ENCODE measurements at regions not wholly inside any gene's neighbourhood (a gene's known extent, or its start where the extent isn't known, plus 50 kb on each side); places are given as distances from the start of the nearest gene placed in this dataset.
"Not testable (repeated sequence)": the region's sequence is repeated elsewhere in the genome, so short reads cannot be mapped to it uniquely, and the experiment has no call there.

DNA sequence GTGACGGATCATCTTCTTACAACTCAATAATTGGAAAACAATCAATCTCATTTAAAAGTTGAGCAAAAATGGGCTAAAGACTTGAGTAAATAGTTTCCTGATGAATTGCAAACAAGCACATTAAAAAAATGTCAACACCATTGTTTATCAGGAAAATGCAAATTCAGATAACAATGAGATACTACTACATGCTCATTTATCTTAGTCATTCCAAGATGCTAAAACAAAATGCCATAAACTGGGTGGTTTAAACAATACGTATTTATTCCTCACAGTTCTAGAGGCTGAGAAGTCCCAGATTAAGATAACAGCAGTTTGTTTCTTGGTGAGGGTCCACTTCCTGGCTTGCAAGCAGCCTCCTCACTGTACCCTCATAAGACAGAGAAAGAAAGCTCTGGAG, 359.6 kb downstream of the NR4A2 start:
- Histone ChIP-seq H3K4me1 (no peaks in the 10 kb centered on the region), H3K27me3 (no peaks in the 10 kb centered on the region), H3K27ac (no peak overlapping the region), H3K36me3 (no peaks in the 10 kb centered on the region), H3K9me3 (no peaks in the 10 kb centered on the region), H3K4me3 (no peak overlapping the region)
- intact Hi-C loops (cut with DNase I; ENCODE audit: low total_unique reads): no loop called here
- no peak for DNase-seq
- in situ Hi-C loops (cut with MboI; ENCODE audit: low pct_ligation_motif_present in 1 of 4, low pct_unique_long_range_greater_than_20kb in 1 of 4, low sequenced_read_pairs in 3 of 4): no loop called here
- 52 to 85% methylated on average over 2 of the region's 2 CpGs for WGBS, 2 donors (ENCODE audit: low coverage in 1 of 2)
- TF ChIP-seq POLR2AphosphoS5 (IDR thresholded peaks at IDR 0.05): no peak
- TF ChIP-seq, protein P1, sequence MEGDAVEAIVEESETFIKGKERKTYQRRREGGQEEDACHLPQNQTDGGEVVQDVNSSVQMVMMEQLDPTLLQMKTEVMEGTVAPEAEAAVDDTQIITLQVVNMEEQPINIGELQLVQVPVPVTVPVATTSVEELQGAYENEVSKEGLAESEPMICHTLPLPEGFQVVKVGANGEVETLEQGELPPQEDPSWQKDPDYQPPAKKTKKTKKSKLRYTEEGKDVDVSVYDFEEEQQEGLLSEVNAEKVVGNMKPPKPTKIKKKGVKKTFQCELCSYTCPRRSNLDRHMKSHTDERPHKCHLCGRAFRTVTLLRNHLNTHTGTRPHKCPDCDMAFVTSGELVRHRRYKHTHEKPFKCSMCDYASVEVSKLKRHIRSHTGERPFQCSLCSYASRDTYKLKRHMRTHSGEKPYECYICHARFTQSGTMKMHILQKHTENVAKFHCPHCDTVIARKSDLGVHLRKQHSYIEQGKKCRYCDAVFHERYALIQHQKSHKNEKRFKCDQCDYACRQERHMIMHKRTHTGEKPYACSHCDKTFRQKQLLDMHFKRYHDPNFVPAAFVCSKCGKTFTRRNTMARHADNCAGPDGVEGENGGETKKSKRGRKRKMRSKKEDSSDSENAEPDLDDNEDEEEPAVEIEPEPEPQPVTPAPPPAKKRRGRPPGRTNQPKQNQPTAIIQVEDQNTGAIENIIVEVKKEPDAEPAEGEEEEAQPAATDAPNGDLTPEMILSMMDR (IDR thresholded peaks at IDR 0.05): no peak
- TF ChIP-seq POLR2A (IDR thresholded peaks at IDR 0.05): no peak
- no peak for TF ChIP-seq EP300 (IDR thresholded peaks at IDR 0.05; ENCODE audit: low read depth)

DNA sequence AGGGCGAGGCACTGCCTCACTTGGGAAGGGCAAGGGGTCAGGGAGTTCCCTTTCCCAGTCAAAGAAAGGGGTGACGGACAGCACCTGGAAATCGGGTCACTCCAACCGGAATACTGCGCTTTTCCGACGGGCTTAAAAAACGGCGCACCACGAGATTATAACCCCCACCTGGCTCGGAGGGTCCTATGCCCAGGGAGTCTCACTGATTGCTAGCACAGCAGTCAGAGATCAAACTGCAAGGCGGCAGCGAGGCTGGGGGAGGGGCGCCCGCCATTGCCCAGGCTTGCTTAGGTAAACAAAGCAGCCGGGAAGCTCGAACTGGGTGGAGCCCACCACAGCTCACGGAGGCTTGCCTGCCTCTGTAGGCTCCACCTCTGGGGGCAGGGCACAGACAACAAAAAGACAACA, 366.5 kb downstream of the NR4A2 start:
- H3K36me3 ChIP-seq; H3K9me3 ChIP-seq; H3K27me3 ChIP-seq; H3K4me1 ChIP-seq; H3K27ac ChIP-seq; DNase-seq; H3K4me3 ChIP-seq; intact Hi-C loops (cut with DNase I; ENCODE audit: low total_unique reads); in situ Hi-C loops (cut with MboI; ENCODE audit: low pct_ligation_motif_present in 1 of 4, low pct_unique_long_range_greater_than_20kb in 1 of 4, low sequenced_read_pairs in 3 of 4): not testable (repeated sequence)
- 80% methylated on average over 18 of the region's 18 CpGs; no CpG with 5 or more reads in 1 of the 2 donors for WGBS, 2 donors (ENCODE audit: low coverage in 1 of 2)

DNA sequence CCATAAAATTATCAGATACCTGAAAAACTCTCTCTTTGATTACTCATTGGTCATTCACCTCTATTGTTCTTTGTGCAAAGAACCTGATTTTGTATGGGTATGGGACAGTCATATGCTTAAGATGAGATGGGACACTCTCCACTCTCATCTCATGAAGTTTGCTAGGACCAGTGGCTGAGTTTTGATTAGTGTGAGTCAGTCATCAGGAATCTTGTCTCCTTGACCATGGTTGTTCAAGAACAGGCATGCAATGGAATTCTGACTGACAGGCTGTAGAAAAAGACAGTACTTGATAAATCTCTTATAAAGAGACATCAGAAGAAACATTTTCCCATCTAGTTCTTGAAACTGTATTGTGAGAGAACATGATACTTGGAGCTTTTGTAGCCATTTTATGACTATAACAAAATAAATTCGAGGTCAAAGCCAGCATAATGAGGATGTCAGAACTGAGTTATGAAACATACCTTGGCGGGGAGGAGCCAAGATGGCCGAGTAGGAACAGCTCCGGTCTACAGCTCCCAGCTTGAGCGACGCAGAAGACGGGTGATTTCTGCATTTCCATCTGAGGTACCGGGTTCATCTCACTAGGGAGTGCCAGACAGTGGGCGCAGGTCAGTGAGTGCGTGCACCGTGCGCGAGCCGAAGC, 367.0 kb downstream of the NR4A2 start:
- intact Hi-C loops (cut with DNase I; ENCODE audit: low total_unique reads) (no loop called here), in situ Hi-C loops (cut with MboI; ENCODE audit: low pct_ligation_motif_present in 1 of 4, low pct_unique_long_range_greater_than_20kb in 1 of 4, low sequenced_read_pairs in 3 of 4) (no loop called here)
- Histone ChIP-seq H3K4me1 (no peaks in the 10 kb centered on the region), H3K27ac (no peak overlapping the region), H3K4me3 (no peak overlapping the region), H3K9me3 (no peaks in the 10 kb centered on the region), H3K36me3 (no peaks in the 10 kb centered on the region), H3K27me3 (no peaks in the 10 kb centered on the region)
- no peak for DNase-seq
- TF ChIP-seq POLR2A (IDR thresholded peaks at IDR 0.05): no peak
- TF ChIP-seq POLR2AphosphoS5 (IDR thresholded peaks at IDR 0.05): no peak
- no peak for TF ChIP-seq EP300 (IDR thresholded peaks at IDR 0.05; ENCODE audit: low read depth)
- TF ChIP-seq, protein P1 (IDR thresholded peaks at IDR 0.05): no peak
- 50 to 90% methylated on average over 1 to 14 of the region's 14 CpGs for WGBS, 2 donors (ENCODE audit: low coverage in 1 of 2)

DNA sequence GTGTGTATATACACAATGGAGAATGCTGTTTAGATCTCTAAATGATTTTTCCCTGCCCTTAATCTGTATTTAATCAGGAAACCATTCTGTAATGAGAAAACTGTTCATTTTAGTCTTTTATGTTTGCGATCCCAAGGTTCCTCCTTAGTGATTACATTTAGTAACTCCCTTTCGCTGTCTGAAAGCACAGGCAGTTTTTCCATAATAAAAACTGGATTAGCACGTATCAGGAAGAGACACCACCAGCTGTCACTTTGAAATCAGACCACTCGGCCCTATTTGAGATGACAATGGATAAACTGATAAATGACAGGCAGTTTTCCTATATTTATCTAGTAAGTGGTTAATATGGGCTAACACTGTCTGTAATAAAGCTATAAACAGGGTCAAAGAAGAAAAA, 370.9 kb downstream of the NR4A2 start:
- Histone ChIP-seq H3K4me3 (no peak overlapping the region), H3K4me1 (peaks cover 0 to 4% (median 0%) of the 10 kb centered on the region in 4 donors), H3K27me3 (no peaks in the 10 kb centered on the region), H3K27ac (no peak overlapping the region), H3K36me3 (no peaks in the 10 kb centered on the region), H3K9me3 (peaks cover 0 to 6% of the 10 kb centered on the region in 2 donors)
- in situ Hi-C loops (cut with MboI; ENCODE audit: low pct_ligation_motif_present in 1 of 4, low pct_unique_long_range_greater_than_20kb in 1 of 4, low sequenced_read_pairs in 3 of 4) (no loop called here), intact Hi-C loops (cut with DNase I; ENCODE audit: low total_unique reads) (no loop called here)
- DNase-seq: no peak
- 69 to 71% methylated on average over 4 of the region's 4 CpGs for WGBS, 2 donors (ENCODE audit: low coverage in 1 of 2)
- TF ChIP-seq POLR2AphosphoS5 (IDR thresholded peaks at IDR 0.05) (no peak), EP300 (IDR thresholded peaks at IDR 0.05; ENCODE audit: low read depth) (no peak), POLR2A (IDR thresholded peaks at IDR 0.05) (no peak)
- TF ChIP-seq, protein P1 (IDR thresholded peaks at IDR 0.05): no peak

DNA sequence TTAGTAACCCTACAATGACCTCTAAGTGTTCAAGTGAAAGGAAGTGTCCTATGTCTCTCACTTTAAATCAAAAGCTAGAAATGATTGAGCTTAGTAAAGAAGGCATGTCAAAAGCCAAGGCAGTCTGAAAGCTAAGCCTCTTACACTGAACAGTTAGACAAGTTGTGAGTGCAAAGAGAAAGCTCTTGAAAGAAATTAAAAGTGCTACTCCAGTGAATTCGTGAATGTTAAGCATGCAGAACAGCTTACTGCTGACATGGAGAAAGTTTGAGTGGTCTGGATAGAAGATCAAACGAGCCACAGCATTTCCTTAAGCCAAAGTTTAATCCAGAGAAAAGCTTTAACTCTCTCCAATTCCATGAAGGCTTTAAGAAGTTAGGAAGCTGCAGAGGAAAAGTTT, 373.7 kb downstream of the NR4A2 start:
- no peak for TF ChIP-seq POLR2A (IDR thresholded peaks at IDR 0.05)
- TF ChIP-seq, protein P1 (IDR thresholded peaks at IDR 0.05): no peak
- TF ChIP-seq EP300 (IDR thresholded peaks at IDR 0.05; ENCODE audit: low read depth): no peak
- no peak for TF ChIP-seq POLR2AphosphoS5 (IDR thresholded peaks at IDR 0.05)
- intact Hi-C loops (cut with DNase I; ENCODE audit: low total_unique reads): no loop called here

More for the DNA sequence above, 373.7 kb downstream of the NR4A2 start:
- 35 to 44% methylated on average over 2 of the region's 2 CpGs for WGBS, 2 donors (ENCODE audit: low coverage in 1 of 2)
- in situ Hi-C loops (cut with MboI; ENCODE audit: low pct_ligation_motif_present in 1 of 4, low pct_unique_long_range_greater_than_20kb in 1 of 4, low sequenced_read_pairs in 3 of 4): no loop called here
- Histone ChIP-seq H3K4me3 (no peak overlapping the region), H3K27ac (no peak overlapping the region), H3K4me1 (peaks cover 0 to 4% (median 0%) of the 10 kb centered on the region in 4 donors), H3K9me3 (peaks cover 0 to 6% of the 10 kb centered on the region in 2 donors), H3K27me3 (no peaks in the 10 kb centered on the region), H3K36me3 (no peaks in the 10 kb centered on the region)
- no peak for DNase-seq
